Activated T-helper 1 cell treated with anti-CD3 and anti-CD28 coated beads, Interleukin-12 subunit alpha, Interleukin-12 subunit beta, Interleukin-2, Interleukin-4 antibody, amounts not matched to agents 30 ng/mL and 10 ng/mL and 1 ng/mL, durations not matched to agents 14 hours and 24 hours and 36 hours (primary cell): ENCODE measurements at regions not wholly inside any gene's neighbourhood (a gene's known extent, or its start where the extent isn't known, plus 50 kb on each side); places are given as distances from the start of the nearest gene placed in this dataset.

Source experiments
- DNase-seq: peaks from one replicate; pipeline ENCODE4 v3.0.0; 2021; ENCODE audit warnings: low spot score
- H3K27ac Mint-ChIP-seq: one replicate; pipeline ENCODE4 v1.8.0; 2021; ENCODE audit warnings: mild to moderate bottlenecking, mixed read lengths
- H3K27me3 Mint-ChIP-seq: one replicate; pipeline ENCODE4 v1.8.0; 2022; ENCODE audit warnings: mild to moderate bottlenecking, moderate library complexity, mixed read lengths; ENCODE audit not compliant: insufficient read depth
- H3K36me3 Mint-ChIP-seq: one replicate; pipeline ENCODE4 v1.8.0; 2021; ENCODE audit warnings: low read depth, mixed read lengths
- H3K4me1 Mint-ChIP-seq: one replicate; pipeline ENCODE4 v1.8.0; 2021; ENCODE audit warnings: low read depth, mixed read lengths
- H3K4me3 Mint-ChIP-seq: one replicate; pipeline ENCODE4 v1.8.0; 2021; ENCODE audit warnings: mild to moderate bottlenecking, moderate library complexity, mixed read lengths
- H3K9me3 Mint-ChIP-seq: one replicate; pipeline ENCODE4 v1.8.0; 2021; ENCODE audit warnings: mixed read lengths
- intact Hi-C: fragments of 100-400 bp; cut with micrococcal nuclease; formaldehyde crosslinking; loops from one replicate; pipeline ENCODE4 v1.15.1; 2024

DNA sequence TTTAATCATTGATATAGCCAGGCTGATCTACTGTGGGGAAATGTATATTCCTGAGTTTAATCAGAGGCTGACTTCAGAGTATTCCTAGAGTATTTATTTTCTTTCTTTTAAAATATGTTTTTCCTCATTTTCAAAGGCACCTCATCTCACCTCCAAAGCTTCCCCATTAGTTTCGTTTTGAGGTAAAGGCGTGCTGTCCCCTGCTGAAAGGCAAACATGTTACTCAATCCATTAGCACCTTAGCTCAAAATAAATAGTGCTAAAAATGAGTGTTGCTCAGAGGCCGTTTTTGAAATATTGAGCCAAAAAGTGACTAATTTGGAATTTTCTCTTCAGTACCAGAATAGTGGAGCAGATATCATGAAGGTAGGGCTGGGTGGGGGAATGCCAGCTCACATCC is 386.2 kb downstream of the SOX11 start:
- Mint-ChIP-seq H3K4me1 (no peaks in the 10 kb centered on the region), H3K27ac (no peak overlapping the region), H3K27me3 (no peaks in the 10 kb centered on the region), H3K36me3 (no peaks in the 10 kb centered on the region), H3K4me3 (no peak overlapping the region), H3K9me3 (no peaks in the 10 kb centered on the region)
- DNase-seq = no peak
- intact Hi-C loops = no loop called here

DNA sequence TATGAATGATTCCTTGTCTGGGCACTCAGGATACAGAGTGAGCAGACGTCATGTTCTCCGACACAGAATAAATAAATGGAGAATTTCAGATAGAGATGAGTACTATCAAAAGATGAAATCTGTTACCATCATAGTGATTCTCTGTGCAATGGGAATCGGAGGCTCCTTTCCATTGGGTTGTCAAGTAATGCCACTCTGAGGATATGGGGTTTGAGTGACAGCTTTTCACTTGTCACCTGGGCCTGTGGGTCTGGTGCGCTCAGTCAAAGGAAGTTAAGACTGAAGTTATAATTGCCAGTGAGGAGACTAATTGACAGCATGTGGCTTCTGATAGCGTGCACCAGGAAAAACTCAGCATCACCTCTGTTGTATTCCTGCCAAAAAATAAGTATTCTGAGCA is 387.2 kb downstream of the SOX11 start:
- no peak for DNase-seq
- Mint-ChIP-seq H3K27ac (no peak overlapping the region), H3K27me3 (no peaks in the 10 kb centered on the region), H3K9me3 (no peaks in the 10 kb centered on the region), H3K4me1 (no peaks in the 10 kb centered on the region), H3K4me3 (no peak overlapping the region), H3K36me3 (no peaks in the 10 kb centered on the region)
- intact Hi-C loops = no loop called here

DNA sequence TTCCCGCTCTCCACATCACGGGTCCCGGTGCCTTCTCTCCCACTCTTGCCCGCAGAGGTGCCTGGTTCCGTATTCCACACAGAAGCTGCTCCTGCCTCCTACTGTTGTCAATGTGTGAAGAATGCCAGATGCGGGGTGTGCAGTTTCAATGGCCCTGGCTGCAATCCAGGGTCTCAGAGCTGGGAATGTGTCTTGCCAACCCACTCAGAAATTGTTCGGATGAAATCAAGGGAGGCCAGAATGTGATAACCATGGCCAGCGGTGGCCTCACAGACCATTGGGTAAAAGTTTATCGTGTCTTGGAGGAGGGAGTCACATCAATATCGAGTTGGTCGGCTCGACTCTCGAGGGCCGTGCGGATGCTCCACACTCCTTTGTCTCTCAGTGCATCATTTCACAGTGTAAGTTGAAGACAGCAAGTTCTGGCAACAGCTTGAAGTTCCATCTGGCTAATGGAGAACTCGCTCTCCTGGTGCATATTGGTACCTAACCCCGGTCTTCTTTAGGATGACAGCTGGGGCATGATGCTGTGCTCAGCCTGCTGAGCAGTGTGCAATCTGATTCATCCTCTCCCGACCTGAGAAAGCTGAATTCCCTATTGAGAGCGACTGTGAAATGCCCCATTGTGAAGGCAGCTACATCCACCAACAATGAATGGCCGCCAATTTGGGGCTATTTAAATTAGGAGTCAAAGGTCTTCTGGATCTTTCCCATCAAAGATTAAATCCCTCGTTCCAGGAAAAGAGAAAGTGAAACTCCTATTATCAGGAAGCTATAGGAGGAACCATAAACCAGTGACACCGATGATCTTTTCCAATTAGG is 389.0 kb downstream of the SOX11 start:
- no peak overlapping the region for H3K4me3 Mint-ChIP-seq
- intact Hi-C loops = no loop called here
- DNase-seq = no peak
- no peaks in the 10 kb centered on the region for H3K9me3 Mint-ChIP-seq
- no peaks in the 10 kb centered on the region for H3K27me3 Mint-ChIP-seq
- no peak overlapping the region for H3K27ac Mint-ChIP-seq
- no peaks in the 10 kb centered on the region for H3K36me3 Mint-ChIP-seq
- H3K4me1 Mint-ChIP-seq = no peaks in the 10 kb centered on the region

DNA sequence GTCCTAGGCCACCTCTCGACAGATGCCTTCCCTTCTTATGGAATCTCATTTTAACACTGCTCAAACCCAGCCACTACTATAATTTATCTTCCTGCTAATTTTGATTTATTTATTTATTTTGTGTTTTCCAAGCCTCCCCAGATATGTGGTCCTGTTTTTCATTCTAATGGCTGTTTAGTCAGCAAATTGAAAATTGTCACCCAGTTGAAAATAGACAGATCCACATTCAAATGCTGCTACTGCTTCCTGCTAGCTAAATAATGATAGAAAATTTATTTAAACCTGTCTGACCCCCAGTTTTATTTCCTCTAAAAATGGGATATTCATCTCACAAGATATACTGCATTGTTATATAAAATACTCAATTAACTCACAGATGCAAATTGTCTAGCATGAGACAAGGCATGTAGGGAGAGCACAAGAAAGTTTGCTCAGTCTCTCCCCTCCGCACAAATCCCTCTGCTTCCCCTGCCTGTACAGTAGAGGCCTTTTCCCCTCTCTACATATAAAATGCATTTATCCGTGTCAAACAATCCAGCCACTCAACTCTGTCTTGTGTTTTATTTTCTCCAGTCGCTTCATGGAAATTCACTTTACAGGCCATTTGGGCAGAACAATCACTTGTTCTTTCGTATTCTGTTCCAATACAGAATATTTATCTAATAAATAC is 389.9 kb downstream of the SOX11 start:
- no peaks in the 10 kb centered on the region for H3K27me3 Mint-ChIP-seq
- DNase-seq = no peak
- H3K4me1 Mint-ChIP-seq = no peaks in the 10 kb centered on the region
- H3K27ac Mint-ChIP-seq = no peak overlapping the region
- intact Hi-C loops = no loop called here
- H3K36me3 Mint-ChIP-seq = no peaks in the 10 kb centered on the region
- no peak overlapping the region for H3K4me3 Mint-ChIP-seq
- no peaks in the 10 kb centered on the region for H3K9me3 Mint-ChIP-seq

DNA sequence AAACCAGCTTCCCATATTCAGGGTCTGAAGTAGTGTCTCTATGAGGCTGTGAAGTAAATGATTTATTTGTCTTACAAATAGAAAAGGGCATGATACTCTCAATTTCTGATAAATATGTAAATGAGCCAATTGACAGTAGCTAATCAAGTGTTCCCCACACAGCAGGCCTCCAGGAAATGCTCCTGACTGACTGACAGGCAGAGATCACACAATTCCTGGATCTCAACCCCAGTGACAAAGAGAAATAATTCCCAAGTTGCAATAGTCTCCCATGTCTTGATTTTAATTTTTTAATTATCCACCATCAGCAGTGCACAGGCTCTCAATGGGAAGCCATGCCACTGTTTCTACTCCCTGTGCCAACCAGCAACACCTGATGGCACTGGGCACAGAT is 390.4 kb downstream of the SOX11 start:
- intact Hi-C loops = no loop called here
- no peaks in the 10 kb centered on the region for H3K36me3 Mint-ChIP-seq
- H3K9me3 Mint-ChIP-seq = no peaks in the 10 kb centered on the region
- H3K27ac Mint-ChIP-seq = no peak overlapping the region
- DNase-seq = no peak
- H3K4me1 Mint-ChIP-seq = no peaks in the 10 kb centered on the region
- H3K4me3 Mint-ChIP-seq = no peak overlapping the region
- no peaks in the 10 kb centered on the region for H3K27me3 Mint-ChIP-seq

DNA sequence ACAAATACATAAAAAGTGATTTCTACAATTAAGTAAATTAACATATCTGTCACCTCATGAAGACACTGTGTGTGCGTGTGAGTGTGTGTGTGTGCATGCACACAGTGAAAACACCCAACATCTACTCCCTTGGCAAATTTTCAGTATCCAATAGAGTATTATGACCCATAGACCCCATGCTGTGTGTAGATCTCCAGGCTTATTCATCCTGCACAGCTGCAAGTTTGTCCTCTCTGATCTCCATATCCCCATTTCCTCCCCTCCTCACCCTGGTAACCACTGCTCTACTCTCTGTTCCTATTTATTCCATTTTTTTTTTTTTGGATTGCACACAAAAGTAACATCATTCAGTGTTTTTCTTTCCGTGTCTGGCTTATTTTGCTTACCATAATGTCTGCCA is 391.0 kb downstream of the SOX11 start:
- intact Hi-C loops = no loop called here
- Mint-ChIP-seq H3K27ac (no peak overlapping the region), H3K27me3 (no peaks in the 10 kb centered on the region), H3K36me3 (no peaks in the 10 kb centered on the region), H3K9me3 (no peaks in the 10 kb centered on the region), H3K4me1 (no peaks in the 10 kb centered on the region), H3K4me3 (no peak overlapping the region)
- DNase-seq = no peak

DNA sequence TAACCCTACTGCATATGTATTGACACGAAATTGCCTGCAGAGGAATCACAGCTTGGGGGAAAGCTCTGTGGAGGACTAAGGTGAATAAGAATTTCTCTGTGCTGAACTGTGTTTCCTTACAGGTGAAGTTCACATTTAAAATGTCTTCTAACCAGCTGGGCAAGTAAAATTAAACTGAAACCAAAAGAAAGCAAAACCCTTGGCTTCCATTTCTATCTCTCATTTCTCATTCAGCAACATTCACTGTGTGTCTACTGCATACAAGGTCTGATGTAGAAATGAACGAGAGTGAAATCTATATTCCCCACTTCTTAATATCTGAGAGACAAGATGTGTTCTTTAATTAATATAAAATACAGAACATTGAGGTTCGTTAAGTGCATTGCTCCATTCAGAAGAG is 397.3 kb downstream of the SOX11 start:
- Mint-ChIP-seq H3K4me1 (no peaks in the 10 kb centered on the region), H3K27me3 (no peaks in the 10 kb centered on the region), H3K4me3 (no peak overlapping the region), H3K9me3 (no peaks in the 10 kb centered on the region), H3K27ac (no peak overlapping the region), H3K36me3 (no peaks in the 10 kb centered on the region)
- intact Hi-C loops = no loop called here
- DNase-seq = no peak

DNA sequence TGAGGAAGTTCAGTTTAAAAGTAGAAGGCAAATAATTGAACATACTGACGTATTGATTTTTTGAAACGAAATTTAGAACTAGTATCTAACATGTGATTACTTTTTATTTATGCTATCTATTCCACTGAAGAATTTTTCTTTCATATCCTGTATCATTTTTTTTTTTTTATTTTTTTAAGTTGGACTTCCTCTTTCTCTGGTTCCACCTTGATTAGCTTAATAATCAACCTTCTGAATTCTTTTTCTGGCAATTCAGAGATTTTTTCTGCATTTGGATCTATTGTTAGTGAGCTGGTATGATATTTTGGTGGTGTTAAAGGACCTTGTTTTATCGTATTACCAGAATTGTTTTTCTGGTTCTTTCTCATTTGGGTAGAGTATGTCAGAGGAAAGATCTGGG is 411.2 kb downstream of the SOX11 start:
- Mint-ChIP-seq H3K36me3 (no peaks in the 10 kb centered on the region), H3K9me3 (no peaks in the 10 kb centered on the region), H3K4me1 (no peaks in the 10 kb centered on the region), H3K27me3 (no peaks in the 10 kb centered on the region), H3K4me3 (no peak overlapping the region), H3K27ac (no peak overlapping the region)
- DNase-seq = no peak
- intact Hi-C loops = loop anchor here (5.0 kb wide), 1 partner anchor 669 kb away; no protein-coding TSS in a partner anchor

DNA sequence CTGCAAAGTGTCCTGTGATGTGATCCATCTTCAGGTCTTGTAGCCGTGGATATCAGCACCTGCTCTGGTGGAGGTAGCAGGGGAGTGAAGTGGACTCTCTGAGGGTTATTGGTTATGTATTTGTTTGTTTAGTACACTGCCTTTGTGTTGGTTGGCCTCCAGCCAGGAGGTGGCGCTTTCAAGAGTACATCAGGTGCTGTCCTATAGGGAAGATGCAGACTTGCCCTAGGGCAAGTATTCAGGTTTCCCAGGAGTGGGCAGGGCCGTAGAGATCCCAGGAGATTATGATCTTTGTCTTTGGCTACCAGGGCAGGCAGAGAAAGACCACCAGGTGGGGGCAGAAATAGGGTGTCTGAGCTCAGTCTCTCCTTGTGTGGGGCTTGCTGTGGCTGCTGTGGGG is 411.8 kb downstream of the SOX11 start:
- Mint-ChIP-seq H3K4me1 (no peaks in the 10 kb centered on the region), H3K27me3 (no peaks in the 10 kb centered on the region), H3K27ac (no peak overlapping the region), H3K36me3 (no peaks in the 10 kb centered on the region), H3K4me3 (no peak overlapping the region), H3K9me3 (no peaks in the 10 kb centered on the region)
- no peak for DNase-seq
- intact Hi-C loops = loop anchor here (5.0 kb wide), 1 partner anchor 668 kb away; no protein-coding TSS in a partner anchor

DNA sequence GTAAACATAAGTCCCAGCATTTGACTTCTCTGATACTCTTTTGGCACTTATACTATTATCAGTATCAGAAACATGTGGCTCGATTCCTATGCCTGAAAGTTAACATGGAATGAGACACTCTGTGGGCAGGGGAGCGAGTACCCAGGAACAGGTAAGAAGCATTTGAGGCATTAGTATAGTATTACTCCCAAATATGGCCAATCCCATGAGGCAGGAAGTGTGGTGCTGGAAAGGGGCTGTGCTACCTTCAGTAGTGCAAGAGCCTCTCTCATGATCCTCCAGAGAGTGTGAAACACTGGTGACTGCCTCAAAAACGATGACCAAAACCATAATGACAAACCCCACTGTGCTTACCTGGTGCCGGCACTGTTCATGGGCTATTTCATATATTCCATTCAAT is 415.1 kb downstream of the SOX11 start:
- no peaks in the 10 kb centered on the region for H3K9me3 Mint-ChIP-seq
- no peak overlapping the region for H3K4me3 Mint-ChIP-seq
- no peaks in the 10 kb centered on the region for H3K27me3 Mint-ChIP-seq
- H3K36me3 Mint-ChIP-seq = no peaks in the 10 kb centered on the region
- intact Hi-C loops = no loop called here
- no peaks in the 10 kb centered on the region for H3K4me1 Mint-ChIP-seq
- no peak overlapping the region for H3K27ac Mint-ChIP-seq
- DNase-seq = no peak

DNA sequence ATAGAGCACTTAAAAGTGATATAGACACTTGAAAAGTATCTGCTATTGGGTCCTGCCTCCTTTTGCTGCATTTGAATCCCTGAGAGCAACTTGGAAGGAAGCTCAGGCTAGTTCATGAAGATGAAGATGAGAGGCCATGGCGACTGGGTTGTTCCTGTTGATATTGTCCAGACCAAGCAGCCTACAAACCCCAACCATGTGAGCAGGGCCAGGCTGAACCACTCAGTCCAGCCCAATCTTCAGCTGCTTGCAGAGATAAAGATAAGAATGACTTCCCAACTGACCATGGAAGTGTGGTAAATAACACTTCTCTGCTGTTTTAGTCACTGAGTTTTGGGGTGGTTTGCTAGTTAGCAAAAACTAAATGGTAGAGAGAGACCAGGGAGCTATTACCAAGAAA is 417.6 kb downstream of the SOX11 start:
- H3K4me1 Mint-ChIP-seq = no peaks in the 10 kb centered on the region
- no peak for DNase-seq
- H3K4me3 Mint-ChIP-seq = no peak overlapping the region
- intact Hi-C loops = no loop called here
- no peaks in the 10 kb centered on the region for H3K27me3 Mint-ChIP-seq
- no peak overlapping the region for H3K27ac Mint-ChIP-seq
- no peaks in the 10 kb centered on the region for H3K9me3 Mint-ChIP-seq
- H3K36me3 Mint-ChIP-seq = no peaks in the 10 kb centered on the region

DNA sequence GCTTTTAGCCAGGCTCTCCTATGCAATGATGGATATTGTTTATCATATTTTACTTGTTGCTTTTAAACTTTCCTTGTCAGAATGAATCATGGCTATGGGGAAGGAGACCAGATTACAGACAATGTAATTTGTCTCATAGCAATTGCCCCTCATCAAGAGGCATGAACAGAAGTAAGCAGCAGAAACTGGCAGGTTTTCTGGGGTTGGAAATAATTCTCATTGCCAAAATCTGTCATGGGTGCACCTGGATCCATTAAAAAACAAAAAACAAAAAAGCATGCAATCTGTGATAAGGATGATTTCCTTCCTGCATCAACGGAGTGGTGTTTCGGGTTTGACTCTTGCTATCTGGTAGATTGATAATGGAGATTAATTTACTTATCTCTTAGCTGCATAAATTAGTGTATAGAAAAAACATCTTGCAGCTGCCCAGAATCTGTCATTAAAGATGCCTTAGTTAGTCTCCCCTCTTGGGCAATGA is 419.6 kb downstream of the SOX11 start:
- H3K36me3 Mint-ChIP-seq = no peaks in the 10 kb centered on the region
- no peak overlapping the region for H3K4me3 Mint-ChIP-seq
- no peak overlapping the region for H3K27ac Mint-ChIP-seq
- no peak for DNase-seq
- H3K4me1 Mint-ChIP-seq = no peaks in the 10 kb centered on the region
- intact Hi-C loops = no loop called here
- H3K27me3 Mint-ChIP-seq = no peaks in the 10 kb centered on the region
- no peaks in the 10 kb centered on the region for H3K9me3 Mint-ChIP-seq

DNA sequence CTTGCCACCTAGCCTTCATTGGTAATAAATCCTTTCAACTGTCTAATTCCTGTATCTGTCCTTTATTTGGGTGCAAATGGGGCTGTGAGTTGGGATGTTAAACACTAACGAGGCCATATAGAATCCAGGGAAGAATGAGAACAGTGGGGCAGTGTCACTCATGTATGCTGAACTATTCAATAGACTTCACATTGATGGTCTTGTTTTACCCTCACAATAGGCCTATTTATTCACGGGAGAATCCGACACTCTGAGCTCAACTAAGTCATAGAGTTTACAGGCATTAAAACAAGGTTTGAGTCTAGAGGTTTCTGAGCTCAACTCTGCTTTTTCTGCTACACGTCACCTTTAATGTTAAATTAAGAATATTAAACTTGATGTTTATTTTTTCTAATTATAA is 421.6 kb downstream of the SOX11 start:
- no peaks in the 10 kb centered on the region for H3K9me3 Mint-ChIP-seq
- no peak overlapping the region for H3K27ac Mint-ChIP-seq
- no peak for DNase-seq
- intact Hi-C loops = no loop called here
- H3K27me3 Mint-ChIP-seq = no peaks in the 10 kb centered on the region
- H3K4me1 Mint-ChIP-seq = no peaks in the 10 kb centered on the region
- H3K4me3 Mint-ChIP-seq = no peak overlapping the region
- no peaks in the 10 kb centered on the region for H3K36me3 Mint-ChIP-seq
